GM12892 (cell line): ENCODE measurements at regions not wholly inside any gene's neighbourhood (a gene's known extent, or its start where the extent isn't known, plus 50 kb on each side); places are given as distances from the start of the nearest gene placed in this dataset.

Experiments
- POLR2A ChIP-seq: IDR thresholded peaks from 2 replicates; pipeline ENCODE4 v1.6.1; 2011; ENCODE audit warnings: low read depth, low read length, control low read depth
- POLR2AphosphoS5 ChIP-seq: IDR thresholded peaks from 2 replicates; pipeline ENCODE4 v1.6.1; 2011; ENCODE audit warnings: low read depth, low read length, control low read depth

DNA sequence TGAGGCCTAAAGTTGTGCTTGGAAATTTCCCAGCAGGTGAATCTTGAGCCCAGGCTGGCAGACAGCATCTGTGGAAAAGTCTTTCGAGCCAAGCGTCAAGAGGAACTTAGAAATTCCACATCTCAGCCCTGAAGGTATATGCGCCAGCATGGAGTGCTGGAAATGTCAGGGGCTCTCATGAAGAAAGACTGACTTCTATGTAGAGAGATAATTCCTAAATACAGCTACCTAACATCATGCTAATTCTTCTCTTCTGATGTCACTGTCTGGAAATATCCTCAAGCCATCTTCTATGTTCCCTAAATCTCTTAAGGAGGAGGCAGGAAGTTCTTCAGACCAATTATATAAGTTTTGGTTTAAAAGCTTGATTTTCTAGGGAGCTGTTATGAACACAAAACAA is 492.4 kb upstream of the MARCKS start:
- TF ChIP-seq POLR2AphosphoS5 (no peak), POLR2A (no peak)
